Medulla oblongata (tissue), 1 donor: ENCODE measurements at regions not wholly inside any gene's neighbourhood (a gene's known extent, or its start where the extent isn't known, plus 50 kb on each side); places are given as distances from the start of the nearest gene placed in this dataset.
"Not testable (repeated sequence)": the region's sequence is repeated elsewhere in the genome, so short reads cannot be mapped to it uniquely, and the experiment has no call there.

ENCODE experiments used
- DNase-seq: peaks from one replicate; pipeline ENCODE4 v3.0.0-alpha.2; 2015; ENCODE audit errors: extremely low spot score

GRCh38 chr3:66629150-66629981 is 128.5 kb upstream of the LRIG1 start:
- no peak for DNase-seq

- no peak for DNase-seq
Observed at GRCh38 chr3:66629982-66630368, 129.2 kb upstream of the LRIG1 start.

DNA sequence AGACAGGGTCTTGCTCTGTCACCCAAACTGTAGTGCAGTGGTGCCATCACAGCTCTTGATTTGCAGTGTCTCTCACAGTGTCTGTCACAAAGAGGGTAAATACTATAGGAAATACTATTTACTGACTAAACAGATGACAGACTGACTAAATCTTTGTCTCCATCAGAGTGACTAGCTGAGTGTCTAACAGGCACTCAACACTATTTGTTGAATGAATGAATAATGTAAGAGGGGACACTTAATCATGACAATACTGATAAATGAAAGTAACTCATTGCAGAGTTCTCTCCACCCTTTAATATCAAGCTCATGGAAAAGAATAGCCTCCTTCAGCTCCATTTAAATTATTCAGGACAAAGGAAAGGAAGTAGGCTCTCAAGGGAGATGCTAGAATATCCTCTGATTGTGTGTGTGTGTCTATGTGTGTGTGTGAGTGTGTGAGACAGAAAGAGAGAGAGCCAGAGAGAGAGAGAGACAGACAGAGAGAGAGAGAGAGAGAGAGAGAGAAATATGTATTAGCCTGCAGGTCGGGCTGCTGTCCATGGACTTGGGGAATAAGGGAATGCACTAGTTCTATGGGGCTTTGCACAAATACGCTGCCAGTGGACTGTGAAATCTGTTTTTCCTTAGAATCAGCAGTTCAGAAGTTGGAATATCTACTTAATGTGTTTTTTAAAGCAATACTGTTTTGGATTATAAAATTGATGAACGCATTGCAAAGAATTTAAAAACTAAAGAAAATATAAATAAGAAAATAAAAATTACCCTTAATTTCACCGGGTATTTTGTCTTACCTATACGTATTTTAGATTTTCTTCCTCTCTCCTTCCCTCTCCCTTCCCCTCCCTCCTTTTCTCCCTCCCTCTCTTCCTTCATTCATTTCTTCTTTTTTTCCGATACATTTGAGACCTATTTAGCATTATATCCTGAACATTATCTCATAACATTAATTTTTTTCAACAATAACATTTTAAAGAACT is 132.9 kb upstream of the LRIG1 start:
- no peak for DNase-seq

DNA sequence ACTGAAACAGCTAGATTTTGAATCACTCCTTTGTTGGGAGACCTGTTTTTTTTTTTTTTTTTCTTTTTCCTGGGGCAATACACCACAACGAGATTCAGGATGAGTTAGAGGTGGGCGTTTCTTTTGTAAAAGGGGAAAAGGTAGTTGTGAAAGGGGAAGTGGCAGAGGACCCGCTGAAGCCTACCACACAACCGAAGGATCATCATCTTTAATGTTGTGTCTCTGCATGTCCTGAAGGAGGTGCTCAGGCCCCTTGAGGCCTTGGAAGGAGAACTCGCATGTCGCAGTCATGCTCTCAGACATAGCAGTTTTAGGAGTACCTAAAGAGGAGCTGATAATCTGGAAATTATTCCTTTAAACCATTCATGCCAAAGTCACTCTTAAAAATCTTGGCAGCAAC is 137.9 kb upstream of the LRIG1 start:
- no peak for DNase-seq

GRCh38 chr3:66639809-66640356 is 139.1 kb upstream of the LRIG1 start:
- no peak for DNase-seq

DNA sequence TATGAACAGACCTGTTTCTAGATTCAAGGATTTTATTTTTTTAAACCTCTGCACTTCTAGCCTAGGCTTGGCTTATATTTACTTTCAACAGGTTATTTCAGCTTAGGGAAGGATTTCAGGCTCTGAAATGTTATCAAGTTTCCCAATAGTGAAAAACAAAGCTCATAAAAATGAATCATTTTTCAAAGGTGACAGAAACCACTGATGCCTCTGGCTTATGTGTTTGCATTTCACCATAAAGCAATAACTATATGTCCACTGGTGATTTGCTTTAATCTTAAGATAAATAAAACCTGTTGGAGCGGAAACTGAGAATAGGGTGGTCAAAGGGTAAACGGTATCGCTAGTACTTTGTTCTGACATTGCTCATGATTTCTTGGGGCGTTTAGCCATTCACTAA is 141.2 kb upstream of the LRIG1 start:
- no peak for DNase-seq

DNA sequence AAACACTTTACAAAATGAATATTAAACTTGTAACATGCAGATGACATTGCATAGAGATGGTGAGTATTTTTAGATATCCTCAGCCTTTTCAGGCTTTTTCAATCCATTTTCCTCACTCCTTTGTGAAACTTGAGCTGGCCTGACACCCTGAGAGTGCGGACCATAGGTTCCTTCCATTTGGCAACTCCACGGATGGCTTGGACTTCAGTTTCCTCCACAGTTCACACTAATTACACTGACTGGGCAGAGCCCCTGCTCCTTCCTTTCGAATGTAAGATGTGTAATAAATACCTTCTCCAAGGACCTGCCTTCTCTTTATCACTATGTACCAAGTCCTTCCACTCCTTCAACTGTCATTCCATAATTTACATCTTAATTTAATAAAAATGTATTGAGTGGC is 141.7 kb upstream of the LRIG1 start:
- DNase-seq = no peak

DNA sequence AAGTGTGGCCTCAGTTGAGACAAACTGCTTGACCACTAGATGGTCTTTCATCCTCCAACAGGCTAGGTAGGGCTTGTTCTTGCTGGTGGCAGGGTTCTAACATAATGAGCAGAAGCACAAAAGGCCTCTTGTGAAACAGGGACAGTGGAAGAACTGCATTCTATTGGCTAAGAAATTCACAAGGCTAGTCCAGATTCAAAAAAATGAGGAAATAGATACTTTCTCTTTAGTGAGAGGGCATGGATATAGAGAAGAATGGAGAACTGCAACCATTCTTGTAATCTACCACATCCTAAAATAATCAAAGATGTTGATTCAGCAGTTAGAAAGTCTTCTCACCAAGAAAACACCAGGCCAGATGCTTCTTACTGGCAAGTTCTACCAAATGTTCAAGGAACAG is 143.7 kb upstream of the LRIG1 start:
- peak; percentile 51 for DNase-seq

DNA sequence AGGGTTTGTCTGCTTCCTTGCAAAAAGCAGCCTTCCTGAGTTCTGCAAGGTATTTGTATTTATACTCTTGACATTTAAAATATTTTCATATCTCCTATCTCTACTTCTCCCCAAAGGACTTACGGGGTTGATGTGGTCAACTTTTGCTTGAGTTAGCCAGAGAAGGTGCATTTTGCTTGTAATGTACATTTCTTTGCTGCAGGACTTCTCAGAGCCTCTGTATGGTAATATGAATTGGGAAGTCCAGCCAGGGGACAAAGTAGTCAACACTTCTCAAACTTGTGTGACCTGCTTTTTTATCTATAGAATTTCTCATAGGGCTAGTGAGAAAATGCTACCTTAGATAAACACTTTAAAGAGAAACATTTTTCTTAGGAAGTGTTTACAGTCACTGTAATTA is 148.2 kb upstream of the LRIG1 start:
- no peak for DNase-seq

DNA sequence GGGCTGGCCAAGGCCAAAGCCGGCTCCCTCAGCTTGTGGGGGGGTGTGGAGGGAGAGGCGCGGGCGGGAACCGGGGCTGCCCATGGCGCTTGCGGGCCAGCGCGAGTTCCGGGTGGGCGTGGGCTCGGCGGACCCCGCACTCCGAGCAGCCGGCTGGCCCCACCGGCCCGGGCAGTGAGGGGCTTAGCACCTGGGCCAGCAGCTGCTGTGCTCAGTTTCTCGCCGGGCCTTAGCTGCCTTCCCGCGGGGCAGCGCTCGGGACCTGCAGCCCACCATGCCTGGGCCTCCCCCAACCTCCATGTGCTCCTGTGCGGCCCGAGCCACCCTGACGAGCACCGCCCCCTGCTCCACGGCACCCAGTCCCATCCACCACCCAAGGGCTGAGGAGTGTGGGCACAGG is 150.7 kb upstream of the LRIG1 start:
- DNase-seq = not testable (repeated sequence)

- not testable (repeated sequence) for DNase-seq
Observed at GRCh38 chr3:66652100-66652499, 151.3 kb upstream of the LRIG1 start.

- no peak for DNase-seq
Observed at GRCh38 chr3:66655044-66655443, 154.2 kb upstream of the LRIG1 start.

DNA sequence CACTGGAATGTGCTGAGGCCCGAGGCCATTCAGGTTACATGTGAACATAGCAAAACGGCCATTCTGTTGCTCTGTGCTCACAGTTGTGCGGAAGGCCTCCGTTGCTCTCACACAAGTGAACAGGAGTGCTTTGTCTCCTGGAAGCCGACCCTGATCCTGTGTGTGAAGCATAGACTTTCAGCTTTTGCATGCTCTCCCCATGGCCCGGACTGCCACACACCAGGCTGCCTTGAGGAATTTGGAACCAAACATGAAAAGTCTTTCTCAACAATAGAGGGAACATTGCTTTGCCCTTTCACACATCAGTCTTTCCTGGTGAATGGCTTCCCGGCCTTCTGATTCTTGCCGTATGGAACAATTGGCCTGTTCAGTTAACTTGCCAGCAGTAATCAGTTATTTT is 154.8 kb upstream of the LRIG1 start:
- peak; percentile 33 for DNase-seq

GRCh38 chr3:66656609-66657008 is 155.8 kb upstream of the LRIG1 start:
- no peak for DNase-seq

DNA sequence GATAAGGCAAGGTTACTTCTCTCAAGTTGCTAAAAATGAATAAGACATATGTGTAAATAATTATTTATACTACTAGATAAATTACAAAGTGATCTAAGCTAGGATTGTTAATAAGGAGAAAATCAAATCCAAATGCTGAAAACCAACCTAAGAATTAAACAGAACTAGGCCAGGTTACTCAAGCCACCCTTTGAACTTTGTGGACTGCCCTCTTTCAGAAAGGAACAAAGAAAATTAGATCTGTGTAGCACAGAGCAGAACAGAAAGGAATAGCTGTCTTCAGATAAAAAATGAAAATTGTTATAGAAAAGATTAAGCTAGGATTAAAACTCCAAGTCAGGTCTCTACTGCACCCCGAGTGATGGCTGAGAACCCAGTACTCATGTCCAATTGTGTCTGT is 158.2 kb upstream of the LRIG1 start:
- DNase-seq = no peak

GRCh38 chr3:66661628-66662027 is 160.8 kb upstream of the LRIG1 start:
- DNase-seq = no peak

- no peak for DNase-seq
Observed at GRCh38 chr3:66662894-66663293, 162.1 kb upstream of the LRIG1 start.

- DNase-seq = no peak
Observed at GRCh38 chr3:66665021-66665695, 164.3 kb upstream of the LRIG1 start.

GRCh38 chr3:66666362-66666761 is 165.5 kb upstream of the LRIG1 start:
- no peak for DNase-seq

- DNase-seq = no peak
Observed at GRCh38 chr3:66667263-66667662, 166.4 kb upstream of the LRIG1 start.

- DNase-seq = no peak
Observed at GRCh38 chr3:66671291-66671690, 170.5 kb upstream of the LRIG1 start.

DNA sequence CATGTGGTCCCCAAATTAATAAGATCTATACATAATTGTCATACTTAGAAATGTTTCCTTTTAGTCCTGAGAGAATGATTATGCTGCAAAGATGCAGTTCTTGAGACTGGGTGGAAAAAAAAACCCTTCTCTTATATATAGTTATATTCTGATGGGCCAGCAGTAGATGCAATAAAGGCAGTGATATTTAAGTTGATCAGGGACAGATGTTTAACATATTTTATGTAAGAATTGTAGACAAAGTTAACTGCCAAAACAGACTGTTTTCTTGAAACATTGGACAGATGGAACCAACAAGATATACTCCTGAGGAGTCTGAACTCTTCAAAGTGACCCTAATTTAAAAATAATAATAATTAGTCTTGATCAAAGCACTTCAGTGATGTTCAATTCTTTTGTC is 172.0 kb upstream of the LRIG1 start:
- no peak for DNase-seq
